H1 (cell line): ENCODE measurements at regions not wholly inside any gene's neighbourhood (a gene's known extent, or its start where the extent isn't known, plus 50 kb on each side); places are given as distances from the start of the nearest gene placed in this dataset.

Source experiments
- CTCF ChIA-PET: fragments of 300-600 bp; sonication (Branson Sonifier 250); formaldehyde crosslinking; loops from one replicate; lab custom pipeline; 2021; ENCODE audit not compliant: partially characterized antibody; lab: Charles Lee
- POLR2A ChIA-PET: fragments of 300-600 bp; sonication (Branson Sonifier 250); formaldehyde crosslinking; loops from one replicate; lab custom pipeline; 2021; ENCODE audit warnings: inconsistent platforms; ENCODE audit not compliant: partially characterized antibody; lab: Charles Lee
- DNase-seq, 2 experiments: peaks; one replicate each; pipeline versions ENCODE4 v3.0.0 to v3.0.0-alpha.2; 2010 to 2022; ENCODE audit warnings: low spot score in 2 of 2, low read depth in 1 of 2, mixed read lengths in 1 of 2
- FAIRE-seq: peaks from 2 replicates; lab custom pipeline; 2011; peaks lifted over from hg19 to GRCh38; lab: Jason Lieb, UNC
- H2AFZ ChIP-seq: 2 replicates; pipeline ENCODE4 v1.8.1; 2012; ENCODE audit warnings: low read length, inconsistent platforms
- H2AK5ac ChIP-seq: 2 replicates; pipeline ENCODE4 v1.6.1; 2013; ENCODE audit warnings: low read depth, low read length
- H2BK120ac ChIP-seq: replicated peaks from 2 replicates; pipeline ENCODE3; 2013; ENCODE audit warnings: low read depth, low read length, inconsistent platforms
- H2BK12ac ChIP-seq: 2 replicates; pipeline ENCODE4 v1.6.1; 2013; ENCODE audit warnings: low read depth, low read length
- H2BK15ac ChIP-seq: 2 replicates; pipeline ENCODE4 v1.6.1; 2013; ENCODE audit warnings: low read length
- H2BK20ac ChIP-seq: 2 replicates; pipeline ENCODE4 v1.6.1; 2013; ENCODE audit warnings: low read length
- H2BK5ac ChIP-seq: 2 replicates; pipeline ENCODE4 v1.6.1; 2013; ENCODE audit warnings: low read depth, low read length
- H3K14ac ChIP-seq: 2 replicates; pipeline ENCODE4 v1.6.1; 2013; ENCODE audit warnings: inconsistent platforms; ENCODE audit not compliant: insufficient read length
- H3K18ac ChIP-seq: 2 replicates; pipeline ENCODE4 v1.6.1; 2013; ENCODE audit warnings: low read length; ENCODE audit errors: extremely low read depth
- H3K23ac ChIP-seq: 2 replicates; pipeline ENCODE4 v1.6.1; 2013; ENCODE audit warnings: inconsistent platforms; ENCODE audit not compliant: insufficient read length
- H3K23me2 ChIP-seq: 2 replicates; pipeline ENCODE4 v1.6.1; 2013; ENCODE audit warnings: low read depth, low read length
- H3K27ac ChIP-seq: 2 replicates; pipeline ENCODE4 v1.6.1; 2011; ENCODE audit warnings: low read depth, low read length, inconsistent platforms
- H3K27me3 ChIP-seq, 4 experiments: replicated peaks in 1 of 4; 1 replicate in 1 of 4; 2 replicates in 3 of 4; pipeline versions ENCODE4 v1.6.1 to v1.8.1; 2011 to 2013; ENCODE audit warnings: low read length in 3 of 4, mild to moderate bottlenecking in 3 of 4, inconsistent platforms in 2 of 4, mixed read lengths in 2 of 4, moderate library complexity in 1 of 4; ENCODE audit not compliant: control insufficient read depth in 3 of 4, insufficient read depth in 3 of 4; ENCODE audit errors: extremely low read depth in 1 of 4
- H3K36me3 ChIP-seq, 4 experiments: 2 replicates each; pipeline versions ENCODE4 v1.6.1 to v1.8.1; 2011 to 2013; ENCODE audit warnings: mild to moderate bottlenecking in 4 of 4, low read length in 3 of 4, moderate library complexity in 2 of 4, control low read depth in 1 of 4, inconsistent platforms in 1 of 4; ENCODE audit not compliant: insufficient read depth in 4 of 4, control insufficient read depth in 2 of 4
- H3K4ac ChIP-seq: replicated peaks from 2 replicates; pipeline ENCODE3; 2013; ENCODE audit warnings: low read length, low read depth, mixed read lengths, inconsistent platforms; ENCODE audit not compliant: insufficient read length
- H3K4me1 ChIP-seq, 4 experiments: replicated peaks in 1 of 4; 1 replicate in 1 of 4; 2 replicates in 3 of 4; pipeline versions ENCODE4 v1.6.1 to v1.8.1; 2011 to 2013; ENCODE audit warnings: low read length in 3 of 4, inconsistent platforms in 2 of 4, mixed read lengths in 1 of 4; ENCODE audit not compliant: insufficient read depth in 4 of 4, control insufficient read depth in 3 of 4
- H3K4me2 ChIP-seq, 2 experiments: 2 replicates each; pipeline versions ENCODE4 v1.6.1 to v1.8.1; 2011 to 2013; ENCODE audit warnings: low read depth in 2 of 2, low read length in 2 of 2, control low read depth in 1 of 2, inconsistent platforms in 1 of 2, mild to moderate bottlenecking in 1 of 2; ENCODE audit not compliant: insufficient read depth in 1 of 2
- H3K4me3 ChIP-seq, 4 experiments: fragments of 200-600, 300-600 bp in 1 of 4; sonication (generic), shearing (Covaris generic), sonication (Bioruptor Twin) in 1 of 4; 2 replicates each; pipeline versions ENCODE4 v1.5.1 to v1.8.1; 2011 to 2016; ENCODE audit warnings: low read length in 4 of 4, low read depth in 3 of 4, control low read depth in 2 of 4, inconsistent platforms in 2 of 4, mild to moderate bottlenecking in 2 of 4, mixed read lengths in 1 of 4, moderate library complexity in 1 of 4; ENCODE audit not compliant: insufficient read depth in 2 of 4; ENCODE audit errors: extremely low read depth in 1 of 4
- H3K56ac ChIP-seq: replicated peaks from 2 replicates; pipeline ENCODE3; 2013; ENCODE audit warnings: low read depth, mild to moderate bottlenecking, mixed read lengths, low read length, inconsistent platforms; ENCODE audit not compliant: insufficient read length
- H3K79me1 ChIP-seq: 2 replicates; pipeline ENCODE4 v1.6.1; 2013; ENCODE audit warnings: low read depth, low read length, control low read depth
- H3K79me2 ChIP-seq, 2 experiments: 2 replicates each; pipeline versions ENCODE4 v1.6.1 to v1.8.1; 2012 to 2013; ENCODE audit warnings: low read length in 2 of 2, mild to moderate bottlenecking in 2 of 2, inconsistent platforms in 1 of 2; ENCODE audit not compliant: insufficient read depth in 2 of 2, control insufficient read depth in 1 of 2
- H3K9ac ChIP-seq, 4 experiments: replicated peaks in 1 of 4; 1 replicate in 1 of 4; 2 replicates in 3 of 4; pipeline versions ENCODE4 v1.6.1 to v1.8.1; 2011 to 2013; ENCODE audit warnings: low read depth in 3 of 4, low read length in 3 of 4, control low read depth in 2 of 4, mild to moderate bottlenecking in 2 of 4, moderate library complexity in 2 of 4, inconsistent platforms in 1 of 4; ENCODE audit errors: extremely low read depth in 1 of 4
- H3K9me3 ChIP-seq, 2 experiments: 2 replicates each; pipeline versions ENCODE4 v1.6.1 to v1.8.1; 2012 to 2013; ENCODE audit warnings: mild to moderate bottlenecking in 2 of 2, moderate library complexity in 2 of 2, control low read depth in 1 of 2, inconsistent platforms in 1 of 2, low read depth in 1 of 2, low read length in 1 of 2, mixed read lengths in 1 of 2; ENCODE audit not compliant: insufficient read depth in 2 of 2
- H4K20me1 ChIP-seq, 2 experiments: replicated peaks in 1 of 2; 2 replicates each; pipeline versions ENCODE3 to v1.8.1; 2011 to 2013; ENCODE audit warnings: inconsistent platforms in 2 of 2, low read length in 2 of 2, mild to moderate bottlenecking in 1 of 2; ENCODE audit not compliant: insufficient read depth in 2 of 2, control insufficient read depth in 1 of 2
- H4K5ac ChIP-seq: 2 replicates; pipeline ENCODE4 v1.6.1; 2013; ENCODE audit warnings: low read length, low read depth, mixed read lengths, inconsistent platforms; ENCODE audit not compliant: insufficient read length
- H4K8ac ChIP-seq: 2 replicates; pipeline ENCODE4 v1.8.0; 2013; ENCODE audit warnings: mild to moderate bottlenecking, moderate library complexity, low read length, inconsistent platforms; ENCODE audit not compliant: insufficient read depth; ENCODE audit errors: extremely low read depth
- H4K91ac ChIP-seq: replicated peaks from 2 replicates; pipeline ENCODE3; 2013; ENCODE audit warnings: low read length, mixed read lengths, inconsistent platforms; ENCODE audit not compliant: insufficient read length
- ASH2L ChIP-seq: fragments of 200-600, 300-600 bp; sonication (generic); IDR thresholded peaks from one replicate; pipeline ENCODE4 v1.7.1; 2017; ENCODE audit warnings: low read length
- BRCA1 ChIP-seq: IDR thresholded peaks from 2 replicates; pipeline ENCODE4 v1.6.1; 2012; ENCODE audit warnings: low read depth, low read length, improper control_type of control experiment
- JUN ChIP-seq: IDR thresholded peaks from 2 replicates; pipeline ENCODE4 v1.6.1; 2011; ENCODE audit warnings: low read depth, mild to moderate bottlenecking, improper control_type of control experiment, low read length
- NANOG ChIP-seq: IDR thresholded peaks from 2 replicates; pipeline ENCODE4 v1.6.1; 2011; ENCODE audit warnings: low read length, low read depth, mild to moderate bottlenecking, inconsistent platforms; ENCODE audit not compliant: insufficient read depth, poor library complexity, severe bottlenecking
- PHF8 ChIP-seq: fragments of 200-600 bp; sonication (generic); conservative IDR thresholded peaks from 2 replicates; pipeline ENCODE4 v1.7.1; 2012; ENCODE audit warnings: low read depth, mild to moderate bottlenecking, inconsistent platforms, low read length, moderate library complexity
- POLR2AphosphoS5 ChIP-seq: IDR thresholded peaks from 2 replicates; pipeline ENCODE4 v1.6.1; 2011; ENCODE audit warnings: low read depth, low read length
- RBBP5 ChIP-seq: IDR thresholded peaks from 2 replicates; pipeline ENCODE4 v1.7.1; 2012; ENCODE audit warnings: low read depth, mild to moderate bottlenecking, inconsistent platforms, low read length, moderate library complexity, borderline replicate concordance
- RXRA ChIP-seq: IDR thresholded peaks from 2 replicates; pipeline ENCODE4 v1.6.1; 2011; ENCODE audit warnings: low read depth, mild to moderate bottlenecking, low read length, moderate library complexity; ENCODE audit not compliant: insufficient read depth
- SAP30 ChIP-seq: fragments of 300-600 bp; sonication (generic); IDR thresholded peaks from 2 replicates; pipeline ENCODE4 v1.7.1; 2012; ENCODE audit warnings: low read length, moderate library complexity, mild to moderate bottlenecking, inconsistent platforms; ENCODE audit not compliant: insufficient read depth, insufficient replicate concordance
- SIRT6 ChIP-seq: IDR thresholded peaks from one replicate; pipeline ENCODE4 v1.7.1; 2012; ENCODE audit warnings: low read length, inconsistent platforms
- SIX5 ChIP-seq: IDR thresholded peaks from 2 replicates; pipeline ENCODE4 v1.6.1; 2011; ENCODE audit warnings: mild to moderate bottlenecking, low read depth, low read length
- TAF7 ChIP-seq: optimal IDR thresholded peaks from 2 replicates; pipeline ENCODE3; 2011; ENCODE audit warnings: low read depth, mild to moderate bottlenecking, inconsistent platforms, low read length, moderate library complexity, borderline replicate concordance
- WGBS, 2 experiments: shearing (Covaris generic) in 1 of 2; methylation state at CpG; one replicate each; pipeline versions ENCODE4 v1.1.6 to v1.1.7; 2013 to 2015; ENCODE audit warnings: low lambda C conversion rate in 2 of 2, mixed read lengths in 2 of 2, inconsistent platforms in 1 of 2, low coverage in 1 of 2, missing lambda C conversion rate in 1 of 2; ENCODE audit not compliant: insufficient replicate concordance in 2 of 2, insufficient coverage in 1 of 2, insufficient read length in 1 of 2; ENCODE audit errors: extremely low coverage in 1 of 2, missing lambda C conversion rate in 1 of 2; 5-methylcytosine and 5-hydroxymethylcytosine counted together

DNA sequence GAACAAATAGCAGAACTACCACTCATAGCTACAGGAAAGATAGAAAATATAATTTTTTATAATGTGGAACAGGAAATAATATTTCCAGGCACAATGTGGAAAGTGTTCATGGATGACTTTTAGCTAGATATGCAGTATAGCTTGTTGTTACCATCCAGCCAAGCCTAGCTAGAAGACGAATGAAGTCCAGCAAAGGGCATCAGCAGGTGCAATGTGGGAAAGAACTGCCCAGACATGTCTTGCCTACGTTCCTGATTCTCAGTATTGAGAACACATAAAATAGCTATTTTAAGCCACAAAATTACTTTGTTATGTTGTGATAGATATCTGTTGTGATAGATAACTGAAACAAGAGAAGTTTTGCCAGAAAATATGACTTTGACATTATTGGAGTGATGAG is 1690.0 kb upstream of the LRRTM3 start:
- TF ChIP-seq SIRT6: no peak
- TF ChIP-seq NANOG: no peak
- no peak for TF ChIP-seq RXRA
- TF ChIP-seq ASH2L: no peak
- no peak for TF ChIP-seq PHF8
- TF ChIP-seq SIX5: no peak
- no peak for TF ChIP-seq RBBP5
- TF ChIP-seq TAF7: no peak
- no peak for TF ChIP-seq SAP30
- no peak for TF ChIP-seq JUN
- TF ChIP-seq POLR2AphosphoS5: no peak
- TF ChIP-seq BRCA1: no peak
- no peaks in the 10 kb centered on the region for H3K36me3 ChIP-seq
- H3K4ac ChIP-seq: no peak overlapping the region
- no peak overlapping the region for H3K9ac ChIP-seq
- H3K14ac ChIP-seq: no peak overlapping the region
- FAIRE-seq (no peak), DNase-seq (no peak)
- no peaks in the 10 kb centered on the region for H3K9me3 ChIP-seq
- no peak overlapping the region for H3K18ac ChIP-seq
- no peak overlapping the region for H3K4me3 ChIP-seq
- no peaks in the 10 kb centered on the region for H4K20me1 ChIP-seq
- no peaks in the 10 kb centered on the region for H3K79me2 ChIP-seq
- no peak overlapping the region for H2BK20ac ChIP-seq
- H3K23ac ChIP-seq: no peak overlapping the region
- H3K23me2 ChIP-seq: peaks cover 2% of the 10 kb centered on the region; the same call in 1 of the 2 replicates
- no peak overlapping the region for H3K56ac ChIP-seq
- no peaks in the 10 kb centered on the region for H3K27me3 ChIP-seq
- no peak overlapping the region for H2AFZ ChIP-seq
- H2BK5ac ChIP-seq: no peak overlapping the region
- no peak overlapping the region for H2BK120ac ChIP-seq
- no peak overlapping the region for H2AK5ac ChIP-seq
- H4K91ac ChIP-seq: no peak overlapping the region
- POLR2A ChIA-PET: no interaction called here
- H3K79me1 ChIP-seq: no peaks in the 10 kb centered on the region
- no peak overlapping the region for H2BK12ac ChIP-seq
- CTCF ChIA-PET: interaction anchor here (0.7 to 1.2 kb wide), 2 partner anchors 30 to 1190 kb away, joined by 3 read pairs; no protein-coding TSS in a partner anchor
- no peak overlapping the region for H3K4me2 ChIP-seq
- H3K4me1 ChIP-seq: peaks cover 0 to 3% (median 0%) of the 10 kb centered on the region in 4 experiments; a peak in 1 of 7 replicates
- no peak overlapping the region for H4K8ac ChIP-seq
- 90% methylated on average over 2 of the region's 2 CpGs; no CpG with 5 or more reads in 1 of the 2 experiments for WGBS, 2 experiments
- H2BK15ac ChIP-seq: no peak overlapping the region
- no peak overlapping the region for H3K27ac ChIP-seq
- no peak overlapping the region for H4K5ac ChIP-seq
